HEK293T (cell line): ENCODE measurements at regions not wholly inside any gene's neighbourhood (a gene's known extent, or its start where the extent isn't known, plus 50 kb on each side); places are given as distances from the start of the nearest gene placed in this dataset.
"Not testable (repeated sequence)": the region's sequence is repeated elsewhere in the genome, so short reads cannot be mapped to it uniquely, and the experiment has no call there.

Experiments
- CTCF ChIA-PET: fragments of 350-600 bp; formaldehyde crosslinking; extraction: SDS; loops from one replicate; lab custom pipeline; 2021; ENCODE audit warnings: antibody characterized with exemption, inconsistent platforms; lab: Yijun Ruan, JAX
- POLR2A ChIA-PET: fragments of 350-600 bp; formaldehyde crosslinking; extraction: SDS; loops from one replicate; lab custom pipeline; 2020; ENCODE audit warnings: antibody characterized with exemption, inconsistent platforms; lab: Yijun Ruan, JAX
- DNase-seq: peaks from one replicate; pipeline ENCODE4 v3.0.0; 2012; ENCODE audit warnings: mixed read lengths; ENCODE audit errors: extremely low spot score
- ARNT ChIP-seq: fragments of 450-650 bp; IDR thresholded peaks from 2 replicates; pipeline ENCODE4 v1.6.1; 2017; ENCODE audit warnings: mild to moderate bottlenecking
- BHLHE40 ChIP-seq: fragments of 450-650 bp; IDR thresholded peaks from 2 replicates; pipeline ENCODE4 v1.6.1; 2016; ENCODE audit warnings: mild to moderate bottlenecking, moderate library complexity, borderline replicate concordance
- CTBP1 ChIP-seq: fragments of 450-650 bp; IDR thresholded peaks from 2 replicates; pipeline ENCODE4 v1.6.1; 2016; ENCODE audit warnings: borderline replicate concordance
- ELF4 ChIP-seq: fragments of 450-650 bp; IDR thresholded peaks from 2 replicates; pipeline ENCODE4 v1.6.1; 2017; ENCODE audit warnings: antibody characterized with exemption
- FOXA1 ChIP-seq: fragments of 450-650 bp; IDR thresholded peaks from 2 replicates; pipeline ENCODE4 v1.6.1; 2016; ENCODE audit warnings: mild to moderate bottlenecking
- FOXK2 ChIP-seq: fragments of 450-650 bp; IDR thresholded peaks from 2 replicates; pipeline ENCODE4 v1.6.1; 2016; ENCODE audit warnings: mild to moderate bottlenecking
- FOXM1 ChIP-seq: fragments of 450-650 bp; IDR thresholded peaks from 2 replicates; pipeline ENCODE4 v1.6.1; 2017; ENCODE audit warnings: mild to moderate bottlenecking, borderline replicate concordance
- HDGF ChIP-seq: fragments of 450-650 bp; IDR thresholded peaks from 2 replicates; pipeline ENCODE4 v1.6.1; 2017; ENCODE audit warnings: antibody characterized with exemption, borderline replicate concordance
- L3MBTL2 ChIP-seq: fragments of 450-650 bp; conservative IDR thresholded peaks from 2 replicates; pipeline ENCODE4 v1.6.1; 2016; ENCODE audit warnings: mild to moderate bottlenecking
- LEF1 ChIP-seq: fragments of 450-650 bp; IDR thresholded peaks from 2 replicates; pipeline ENCODE4 v1.6.1; 2017; ENCODE audit warnings: mild to moderate bottlenecking, borderline replicate concordance
- NFRKB ChIP-seq: fragments of 450-650 bp; IDR thresholded peaks from 2 replicates; pipeline ENCODE4 v1.6.1; 2016; ENCODE audit warnings: mild to moderate bottlenecking, moderate library complexity
- PKNOX1 ChIP-seq: fragments of 450-650 bp; IDR thresholded peaks from 2 replicates; pipeline ENCODE4 v1.6.1; 2016
- SP1 ChIP-seq: fragments of 450-650 bp; IDR thresholded peaks from 2 replicates; pipeline ENCODE4 v1.6.1; 2017
- SUZ12 ChIP-seq: fragments of 450-650 bp; IDR thresholded peaks from 2 replicates; pipeline ENCODE4 v1.6.1; 2016; ENCODE audit warnings: mild to moderate bottlenecking
- TARDBP ChIP-seq: fragments of 450-650 bp; IDR thresholded peaks from 2 replicates; pipeline ENCODE4 v1.6.1; 2016
- ZNF384 ChIP-seq: fragments of 450-650 bp; IDR thresholded peaks from 2 replicates; pipeline ENCODE4 v1.6.1; 2016

DNA sequence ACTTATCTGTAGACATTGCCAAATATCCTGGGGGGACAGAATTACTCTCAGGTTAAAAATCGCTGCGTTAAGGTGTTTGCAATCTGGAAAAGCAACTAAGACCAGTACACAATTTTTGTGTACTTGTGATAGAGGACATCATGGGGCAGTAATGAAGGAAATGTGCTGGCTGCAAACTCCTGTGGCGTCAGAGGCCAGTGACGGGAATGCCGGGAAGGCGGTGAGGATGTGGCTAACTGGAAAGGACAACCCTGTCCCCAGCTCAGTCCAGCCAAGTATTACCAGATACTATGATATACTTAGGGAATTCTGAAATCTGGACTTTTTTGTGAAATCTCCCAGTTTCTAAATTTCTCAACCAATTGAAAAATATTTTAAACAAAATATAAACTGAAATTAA lies 103.1 kb upstream of the NANOS1 start:
- ChIA-PET POLR2A (interaction anchor here (0.5 kb wide), 1 partner anchor 257 kb away, joined by 5 read pairs; no protein-coding TSS in a partner anchor), CTCF (no interaction called here)
- TF ChIP-seq NFRKB: no peak
- TF ChIP-seq TARDBP: no peak
- no peak for TF ChIP-seq ZNF384
- no peak for TF ChIP-seq HDGF
- TF ChIP-seq LEF1: no peak
- TF ChIP-seq PKNOX1: no peak
- TF ChIP-seq FOXA1: no peak
- TF ChIP-seq ELF4: no peak
- TF ChIP-seq CTBP1: no peak
- no peak for TF ChIP-seq L3MBTL2
- no peak for TF ChIP-seq SUZ12
- TF ChIP-seq ARNT: no peak
- no peak for TF ChIP-seq FOXM1
- DNase-seq: no peak

GRCh38 chr10:118926903-118927302 lies 102.6 kb upstream of the NANOS1 start:
- DNase-seq: no peak
- TF ChIP-seq BHLHE40: no peak
- TF ChIP-seq CTBP1: no peak
- no peak for TF ChIP-seq SP1
- no peak for TF ChIP-seq LEF1
- no peak for TF ChIP-seq L3MBTL2
- TF ChIP-seq ELF4: no peak
- no peak for TF ChIP-seq NFRKB
- TF ChIP-seq ZNF384: no peak
- no peak for TF ChIP-seq FOXM1
- TF ChIP-seq ARNT: no peak
- TF ChIP-seq PKNOX1: no peak
- TF ChIP-seq TARDBP: no peak
- no peak for TF ChIP-seq HDGF
- no peak for TF ChIP-seq FOXK2
- TF ChIP-seq SUZ12: no peak
- no peak for TF ChIP-seq FOXA1
- CTCF ChIA-PET: no interaction called here
- POLR2A ChIA-PET: no interaction called here

DNA sequence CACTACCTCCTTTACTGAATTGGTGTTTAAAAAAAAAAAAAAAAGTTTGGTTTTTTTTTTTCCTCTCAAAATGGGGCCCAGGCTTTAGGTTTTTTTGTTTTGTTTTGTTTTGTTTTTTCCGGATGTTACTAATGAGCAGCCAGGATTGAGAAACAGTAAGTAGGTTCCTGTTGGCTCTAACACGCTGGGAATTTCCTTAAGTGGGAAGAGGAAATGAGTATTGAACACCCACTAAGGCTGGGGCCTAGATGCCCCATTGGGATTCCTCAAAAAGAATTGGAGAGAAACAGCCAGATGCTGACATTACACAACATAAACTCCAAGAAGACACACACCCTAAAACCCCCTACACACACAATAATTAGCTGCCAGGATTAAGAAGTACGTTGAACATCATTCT lies 102.2 kb upstream of the NANOS1 start:
- DNase-seq: no peak
- CTCF ChIA-PET: no interaction called here
- TF ChIP-seq CTBP1 (no peak), BHLHE40 (no peak), ELF4 (no peak), HDGF (no peak), L3MBTL2 (no peak), SP1 (no peak), SUZ12 (no peak), NFRKB (no peak), FOXM1 (no peak), LEF1 (no peak), FOXK2 (no peak), PKNOX1 (no peak), TARDBP (no peak), ARNT (no peak), FOXA1 (no peak), ZNF384 (no peak)
- POLR2A ChIA-PET: no interaction called here

- POLR2A ChIA-PET: no interaction called here
Observed at GRCh38 chr10:118930614-118931013, 98.9 kb upstream of the NANOS1 start.

GRCh38 chr10:118931436-118931835 lies 98.1 kb upstream of the NANOS1 start:
- DNase-seq: no peak
- TF ChIP-seq ELF4: no peak
- TF ChIP-seq PKNOX1: no peak
- no peak for TF ChIP-seq CTBP1
- TF ChIP-seq BHLHE40: no peak
- TF ChIP-seq LEF1: no peak
- no peak for TF ChIP-seq TARDBP
- no peak for TF ChIP-seq ZNF384
- TF ChIP-seq FOXA1: no peak
- no peak for TF ChIP-seq HDGF
- no peak for TF ChIP-seq L3MBTL2
- no peak for TF ChIP-seq ARNT
- TF ChIP-seq FOXK2: no peak
- TF ChIP-seq SUZ12: no peak
- ChIA-PET CTCF (no interaction called here), POLR2A (no interaction called here)

More at GRCh38 chr10:118930614-118931013, 98.9 kb upstream of the NANOS1 start:
- TF ChIP-seq TARDBP: no peak
- no peak for TF ChIP-seq SP1
- TF ChIP-seq CTBP1: no peak
- TF ChIP-seq ARNT: no peak
- TF ChIP-seq LEF1: no peak
- TF ChIP-seq FOXK2: no peak
- no peak for TF ChIP-seq ELF4
- no peak for TF ChIP-seq BHLHE40
- TF ChIP-seq PKNOX1: no peak
- no peak for TF ChIP-seq HDGF
- CTCF ChIA-PET: no interaction called here
- no peak for DNase-seq

GRCh38 chr10:118932154-118932553 lies 97.4 kb upstream of the NANOS1 start:
- CTCF ChIA-PET, DNase-seq, POLR2A ChIA-PET: not testable (repeated sequence)
